ENCODE measurements at regions not wholly inside any gene's neighbourhood (a gene's known extent, or its start where the extent isn't known, plus 50 kb on each side); places are given as distances from the start of the nearest gene placed in this dataset.

DNA sequence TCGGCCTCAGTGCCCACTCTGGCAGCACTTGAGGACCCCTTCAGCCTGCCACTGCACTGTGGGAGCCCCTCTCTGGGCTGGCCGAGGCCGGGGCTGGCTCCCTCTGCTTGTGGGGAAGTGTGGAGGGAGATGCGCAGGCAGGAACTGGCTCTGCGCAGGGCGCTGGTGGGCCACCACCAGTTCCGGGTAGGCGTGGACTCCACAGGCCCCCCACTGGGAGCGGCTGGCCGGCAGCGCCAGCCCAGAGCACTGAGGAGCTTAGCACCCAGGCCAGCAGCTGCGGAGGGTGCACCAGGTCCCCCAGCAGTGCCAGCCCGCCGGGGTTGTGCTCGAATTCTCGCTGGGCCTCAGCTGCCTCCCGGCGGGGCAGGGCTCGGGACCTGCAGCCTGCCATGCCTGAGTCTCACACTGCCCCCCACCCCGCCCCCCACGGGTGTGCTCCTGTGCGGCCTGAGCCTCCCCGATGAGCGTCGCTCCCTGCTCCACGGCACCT is 216.9 kb upstream of the TACR3 start:
- Histone ChIP-seq H3K9ac (ENCODE audit: insufficient read depth, low read length) (no peak overlapping the region), H3K36me3 (ENCODE audit: control insufficient read depth, insufficient read depth, low read length) (no peaks in the 10 kb centered on the region), H3K79me2 (ENCODE audit: control insufficient read depth, insufficient read depth, low read length) (no peaks in the 10 kb centered on the region), H4K20me1 (ENCODE audit: control insufficient read depth, extremely low read depth, insufficient read depth, low read length) (no peaks in the 10 kb centered on the region), H3K27ac (ENCODE audit: insufficient read depth, low read length) (no peak overlapping the region), H3K4me3 (replicated peaks in 1 of 4; ENCODE audit: control extremely low read depth in 1 of 4, insufficient read depth in 1 of 4, low read depth in 3 of 4, low read length in 4 of 4) (no peak overlapping the region), H3K4me2 (ENCODE audit: extremely low read depth, insufficient read depth, low read length) (no peak overlapping the region), H3K9me3 (ENCODE audit: control insufficient read depth, insufficient read depth, low read depth, low read length) (no peaks in the 10 kb centered on the region), H3K27me3 (ENCODE audit: control insufficient read depth, insufficient read depth, low read length) (no peaks in the 10 kb centered on the region), H3K4me1 (ENCODE audit: control insufficient read depth, extremely low read depth, insufficient read depth, low read length) (no peaks in the 10 kb centered on the region), H2AFZ (ENCODE audit: low read length) (no peak overlapping the region)
- no peak for TF ChIP-seq EZH2 (IDR thresholded peaks at IDR 0.05; ENCODE audit: low read length, missing control alignments)
- TF ChIP-seq, protein P1, sequence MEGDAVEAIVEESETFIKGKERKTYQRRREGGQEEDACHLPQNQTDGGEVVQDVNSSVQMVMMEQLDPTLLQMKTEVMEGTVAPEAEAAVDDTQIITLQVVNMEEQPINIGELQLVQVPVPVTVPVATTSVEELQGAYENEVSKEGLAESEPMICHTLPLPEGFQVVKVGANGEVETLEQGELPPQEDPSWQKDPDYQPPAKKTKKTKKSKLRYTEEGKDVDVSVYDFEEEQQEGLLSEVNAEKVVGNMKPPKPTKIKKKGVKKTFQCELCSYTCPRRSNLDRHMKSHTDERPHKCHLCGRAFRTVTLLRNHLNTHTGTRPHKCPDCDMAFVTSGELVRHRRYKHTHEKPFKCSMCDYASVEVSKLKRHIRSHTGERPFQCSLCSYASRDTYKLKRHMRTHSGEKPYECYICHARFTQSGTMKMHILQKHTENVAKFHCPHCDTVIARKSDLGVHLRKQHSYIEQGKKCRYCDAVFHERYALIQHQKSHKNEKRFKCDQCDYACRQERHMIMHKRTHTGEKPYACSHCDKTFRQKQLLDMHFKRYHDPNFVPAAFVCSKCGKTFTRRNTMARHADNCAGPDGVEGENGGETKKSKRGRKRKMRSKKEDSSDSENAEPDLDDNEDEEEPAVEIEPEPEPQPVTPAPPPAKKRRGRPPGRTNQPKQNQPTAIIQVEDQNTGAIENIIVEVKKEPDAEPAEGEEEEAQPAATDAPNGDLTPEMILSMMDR (conservative IDR thresholded peaks at IDR 0.05 in 1 of 2, IDR thresholded peaks at IDR 0.05 in 1 of 2; ENCODE audit: low read depth in 1 of 2, low read length in 2 of 2) = no peak
- no peak for DNase-seq (ENCODE audit: low read depth in 2 of 2)

DNA sequence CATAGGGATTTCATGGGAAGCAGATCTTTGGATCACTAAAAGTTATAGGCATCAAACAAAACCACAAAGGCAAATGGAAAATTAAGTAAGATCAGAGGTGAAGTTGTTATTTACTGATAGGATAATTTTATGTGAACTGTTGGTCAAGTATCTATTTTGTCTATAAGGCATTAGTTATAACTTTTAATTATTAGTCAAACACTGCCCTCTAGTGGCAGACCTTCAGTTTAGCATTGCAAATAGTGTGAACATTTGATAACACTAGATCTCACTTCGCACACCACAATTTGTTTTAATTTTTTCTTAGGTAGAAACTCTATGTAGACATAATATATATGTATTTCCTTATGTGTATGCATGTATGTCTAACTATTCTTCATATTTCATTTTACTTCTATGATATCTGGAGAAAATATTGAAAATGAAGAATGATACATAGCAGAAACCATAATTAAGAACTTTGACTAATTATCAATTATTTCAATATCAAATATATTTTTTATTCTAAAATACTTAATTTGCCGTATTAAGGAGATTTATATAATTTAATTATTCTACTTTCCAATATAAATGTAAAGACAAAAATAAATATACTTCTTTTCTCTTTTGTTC is 214.5 kb upstream of the TACR3 start:
- Histone ChIP-seq H3K36me3 (ENCODE audit: control insufficient read depth, insufficient read depth, low read length) (no peaks in the 10 kb centered on the region), H3K9ac (ENCODE audit: insufficient read depth, low read length) (no peak overlapping the region), H3K27ac (ENCODE audit: insufficient read depth, low read length) (no peak overlapping the region), H3K79me2 (ENCODE audit: control insufficient read depth, insufficient read depth, low read length) (no peaks in the 10 kb centered on the region), H2AFZ (ENCODE audit: low read length) (no peak overlapping the region), H3K9me3 (ENCODE audit: control insufficient read depth, insufficient read depth, low read depth, low read length) (no peaks in the 10 kb centered on the region), H3K27me3 (ENCODE audit: control insufficient read depth, insufficient read depth, low read length) (no peaks in the 10 kb centered on the region), H4K20me1 (ENCODE audit: control insufficient read depth, extremely low read depth, insufficient read depth, low read length) (no peaks in the 10 kb centered on the region), H3K4me2 (ENCODE audit: extremely low read depth, insufficient read depth, low read length) (no peak overlapping the region), H3K4me3 (replicated peaks in 1 of 4; ENCODE audit: control extremely low read depth in 1 of 4, insufficient read depth in 1 of 4, low read depth in 3 of 4, low read length in 4 of 4) (no peak overlapping the region), H3K4me1 (ENCODE audit: control insufficient read depth, extremely low read depth, insufficient read depth, low read length) (no peaks in the 10 kb centered on the region)
- no peak for TF ChIP-seq EZH2 (IDR thresholded peaks at IDR 0.05; ENCODE audit: low read length, missing control alignments)
- TF ChIP-seq, protein P1 (conservative IDR thresholded peaks at IDR 0.05 in 1 of 2, IDR thresholded peaks at IDR 0.05 in 1 of 2; ENCODE audit: low read depth in 1 of 2, low read length in 2 of 2) = peak; percentile 52 to 63
- DNase-seq (ENCODE audit: low read depth in 2 of 2) = peak; percentile 17 to 55

DNA sequence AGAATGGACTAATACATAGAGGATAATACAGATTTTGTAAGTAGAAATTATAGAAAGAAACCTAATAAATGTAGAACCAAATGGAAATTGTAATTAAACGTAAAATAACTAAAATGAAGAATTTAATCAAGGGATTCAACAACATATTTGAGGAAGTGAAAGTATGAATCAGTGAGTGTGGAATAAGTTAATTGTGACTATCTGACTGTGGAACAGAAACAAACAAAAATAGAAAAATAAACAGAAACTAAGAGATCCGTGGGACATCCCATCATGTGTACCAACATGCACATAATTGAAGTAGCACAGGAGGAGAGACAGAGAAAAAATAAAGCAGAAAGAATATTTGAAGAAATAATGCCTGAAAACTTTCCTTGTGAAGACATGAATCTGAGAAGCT is 208.6 kb upstream of the TACR3 start:
- no peak for TF ChIP-seq EZH2 (IDR thresholded peaks at IDR 0.05; ENCODE audit: low read length, missing control alignments)
- TF ChIP-seq, protein P1 (conservative IDR thresholded peaks at IDR 0.05 in 1 of 2, IDR thresholded peaks at IDR 0.05 in 1 of 2; ENCODE audit: low read depth in 1 of 2, low read length in 2 of 2) = no peak
- Histone ChIP-seq H3K9me3 (ENCODE audit: control insufficient read depth, insufficient read depth, low read depth, low read length) (no peaks in the 10 kb centered on the region), H3K4me2 (ENCODE audit: extremely low read depth, insufficient read depth, low read length) (no peak overlapping the region), H3K36me3 (ENCODE audit: control insufficient read depth, insufficient read depth, low read length) (no peaks in the 10 kb centered on the region), H3K79me2 (ENCODE audit: control insufficient read depth, insufficient read depth, low read length) (no peaks in the 10 kb centered on the region), H3K4me3 (replicated peaks in 1 of 4; ENCODE audit: control extremely low read depth in 1 of 4, insufficient read depth in 1 of 4, low read depth in 3 of 4, low read length in 4 of 4) (no peak overlapping the region), H4K20me1 (ENCODE audit: control insufficient read depth, extremely low read depth, insufficient read depth, low read length) (no peaks in the 10 kb centered on the region), H3K27ac (ENCODE audit: insufficient read depth, low read length) (no peak overlapping the region), H2AFZ (ENCODE audit: low read length) (no peak overlapping the region), H3K27me3 (ENCODE audit: control insufficient read depth, insufficient read depth, low read length) (no peaks in the 10 kb centered on the region), H3K9ac (ENCODE audit: insufficient read depth, low read length) (no peak overlapping the region), H3K4me1 (ENCODE audit: control insufficient read depth, extremely low read depth, insufficient read depth, low read length) (no peaks in the 10 kb centered on the region)
- DNase-seq (ENCODE audit: low read depth in 2 of 2) = no peak
